ENCODE measurements at regions not wholly inside any gene's neighbourhood (a gene's known extent, or its start where the extent isn't known, plus 50 kb on each side); places are given as distances from the start of the nearest gene placed in this dataset.

GRCh38 chr5:145162626-145163025 is 672.5 kb downstream of the PRELID2 start:
- no peak for TF ChIP-seq CTCF (IDR thresholded peaks at IDR 0.05)

- TF ChIP-seq CTCF (IDR thresholded peaks at IDR 0.05) = no peak
Observed at GRCh38 chr5:145161391-145161790, 673.8 kb downstream of the PRELID2 start.

- no peak for TF ChIP-seq CTCF (IDR thresholded peaks at IDR 0.05)
Observed at GRCh38 chr5:145160679-145161078, 674.5 kb downstream of the PRELID2 start.

GRCh38 chr5:145158730-145159129 is 676.4 kb downstream of the PRELID2 start:
- no peak for TF ChIP-seq CTCF (IDR thresholded peaks at IDR 0.05)

- TF ChIP-seq CTCF (IDR thresholded peaks at IDR 0.05) = no peak
Observed at GRCh38 chr5:145157841-145158240, 677.3 kb downstream of the PRELID2 start.

- no peak for TF ChIP-seq CTCF (IDR thresholded peaks at IDR 0.05)
Observed at GRCh38 chr5:145141534-145141933, 693.6 kb downstream of the PRELID2 start.

GRCh38 chr5:145130996-145131395 is 704.1 kb downstream of the PRELID2 start:
- TF ChIP-seq CTCF (IDR thresholded peaks at IDR 0.05) = no peak

- TF ChIP-seq CTCF (IDR thresholded peaks at IDR 0.05) = no peak
Observed at GRCh38 chr5:145129797-145130196, 705.3 kb downstream of the PRELID2 start.

All from LNCAP (cell line).